ENCODE measurements at regions not wholly inside any gene's neighbourhood (a gene's known extent, or its start where the extent isn't known, plus 50 kb on each side); places are given as distances from the start of the nearest gene placed in this dataset.

DNA sequence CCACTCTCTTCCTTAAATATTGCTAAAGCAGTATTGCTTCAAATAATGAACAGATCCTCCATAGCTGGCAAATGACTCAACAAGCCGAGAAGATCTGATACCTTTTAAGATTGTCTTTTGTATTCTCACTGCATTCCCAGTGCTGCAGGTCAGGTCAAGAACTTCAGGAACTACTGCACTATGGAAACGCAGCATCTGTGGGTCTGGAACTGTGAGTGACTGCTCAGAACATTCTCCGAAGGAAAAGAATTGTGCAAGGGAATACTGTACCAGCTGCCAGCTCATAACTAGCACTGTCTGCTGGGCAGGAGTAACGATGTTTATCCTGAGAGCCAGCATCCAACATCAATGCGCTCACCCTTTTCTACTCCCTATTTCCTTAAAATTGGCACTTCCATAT, 348.0 kb upstream of the SOX5 start:
- Histone ChIP-seq H3K27ac (ENCODE audit: low read length) (no peak overlapping the region), H2AFZ (ENCODE audit: low read depth, low read length) (no peak overlapping the region), H3K4me2 (ENCODE audit: low read length) (no peak overlapping the region), H3F3A (ENCODE audit: insufficient read depth, low read length, poor library complexity, severe bottlenecking) (no peaks in the 10 kb centered on the region), H3K27me3 (ENCODE audit: insufficient read depth, low read depth, low read length) (no peaks in the 10 kb centered on the region), H3K9ac (ENCODE audit: low read length) (no peak overlapping the region), H3K36me3 (ENCODE audit: insufficient read depth, low read length) (no peaks in the 10 kb centered on the region), H3K9me2 (ENCODE audit: insufficient read depth, low read length) (no peaks in the 10 kb centered on the region), H3K9me3 (ENCODE audit: low read length) (no peaks in the 10 kb centered on the region), H3K4me3 (ENCODE audit: low read length) (no peak overlapping the region), H3K79me2 (replicated peaks; ENCODE audit: insufficient read depth, low read length) (no peaks in the 10 kb centered on the region), H4K20me1 (ENCODE audit: insufficient read depth) (no peaks in the 10 kb centered on the region)
- TF ChIP-seq POLR2AphosphoS5 (IDR thresholded peaks at IDR 0.05) (no peak), EP300 (conservative IDR thresholded peaks at IDR 0.05; ENCODE audit: poor library complexity, severe bottlenecking) (no peak)
- TF ChIP-seq, protein P1, sequence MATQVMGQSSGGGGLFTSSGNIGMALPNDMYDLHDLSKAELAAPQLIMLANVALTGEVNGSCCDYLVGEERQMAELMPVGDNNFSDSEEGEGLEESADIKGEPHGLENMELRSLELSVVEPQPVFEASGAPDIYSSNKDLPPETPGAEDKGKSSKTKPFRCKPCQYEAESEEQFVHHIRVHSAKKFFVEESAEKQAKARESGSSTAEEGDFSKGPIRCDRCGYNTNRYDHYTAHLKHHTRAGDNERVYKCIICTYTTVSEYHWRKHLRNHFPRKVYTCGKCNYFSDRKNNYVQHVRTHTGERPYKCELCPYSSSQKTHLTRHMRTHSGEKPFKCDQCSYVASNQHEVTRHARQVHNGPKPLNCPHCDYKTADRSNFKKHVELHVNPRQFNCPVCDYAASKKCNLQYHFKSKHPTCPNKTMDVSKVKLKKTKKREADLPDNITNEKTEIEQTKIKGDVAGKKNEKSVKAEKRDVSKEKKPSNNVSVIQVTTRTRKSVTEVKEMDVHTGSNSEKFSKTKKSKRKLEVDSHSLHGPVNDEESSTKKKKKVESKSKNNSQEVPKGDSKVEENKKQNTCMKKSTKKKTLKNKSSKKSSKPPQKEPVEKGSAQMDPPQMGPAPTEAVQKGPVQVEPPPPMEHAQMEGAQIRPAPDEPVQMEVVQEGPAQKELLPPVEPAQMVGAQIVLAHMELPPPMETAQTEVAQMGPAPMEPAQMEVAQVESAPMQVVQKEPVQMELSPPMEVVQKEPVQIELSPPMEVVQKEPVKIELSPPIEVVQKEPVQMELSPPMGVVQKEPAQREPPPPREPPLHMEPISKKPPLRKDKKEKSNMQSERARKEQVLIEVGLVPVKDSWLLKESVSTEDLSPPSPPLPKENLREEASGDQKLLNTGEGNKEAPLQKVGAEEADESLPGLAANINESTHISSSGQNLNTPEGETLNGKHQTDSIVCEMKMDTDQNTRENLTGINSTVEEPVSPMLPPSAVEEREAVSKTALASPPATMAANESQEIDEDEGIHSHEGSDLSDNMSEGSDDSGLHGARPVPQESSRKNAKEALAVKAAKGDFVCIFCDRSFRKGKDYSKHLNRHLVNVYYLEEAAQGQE (IDR thresholded peaks at IDR 0.05; ENCODE audit: borderline replicate concordance): no peak
- TF ChIP-seq, protein P2, sequence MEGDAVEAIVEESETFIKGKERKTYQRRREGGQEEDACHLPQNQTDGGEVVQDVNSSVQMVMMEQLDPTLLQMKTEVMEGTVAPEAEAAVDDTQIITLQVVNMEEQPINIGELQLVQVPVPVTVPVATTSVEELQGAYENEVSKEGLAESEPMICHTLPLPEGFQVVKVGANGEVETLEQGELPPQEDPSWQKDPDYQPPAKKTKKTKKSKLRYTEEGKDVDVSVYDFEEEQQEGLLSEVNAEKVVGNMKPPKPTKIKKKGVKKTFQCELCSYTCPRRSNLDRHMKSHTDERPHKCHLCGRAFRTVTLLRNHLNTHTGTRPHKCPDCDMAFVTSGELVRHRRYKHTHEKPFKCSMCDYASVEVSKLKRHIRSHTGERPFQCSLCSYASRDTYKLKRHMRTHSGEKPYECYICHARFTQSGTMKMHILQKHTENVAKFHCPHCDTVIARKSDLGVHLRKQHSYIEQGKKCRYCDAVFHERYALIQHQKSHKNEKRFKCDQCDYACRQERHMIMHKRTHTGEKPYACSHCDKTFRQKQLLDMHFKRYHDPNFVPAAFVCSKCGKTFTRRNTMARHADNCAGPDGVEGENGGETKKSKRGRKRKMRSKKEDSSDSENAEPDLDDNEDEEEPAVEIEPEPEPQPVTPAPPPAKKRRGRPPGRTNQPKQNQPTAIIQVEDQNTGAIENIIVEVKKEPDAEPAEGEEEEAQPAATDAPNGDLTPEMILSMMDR (IDR thresholded peaks at IDR 0.05; ENCODE audit: poor library complexity, severe bottlenecking): no peak

DNA sequence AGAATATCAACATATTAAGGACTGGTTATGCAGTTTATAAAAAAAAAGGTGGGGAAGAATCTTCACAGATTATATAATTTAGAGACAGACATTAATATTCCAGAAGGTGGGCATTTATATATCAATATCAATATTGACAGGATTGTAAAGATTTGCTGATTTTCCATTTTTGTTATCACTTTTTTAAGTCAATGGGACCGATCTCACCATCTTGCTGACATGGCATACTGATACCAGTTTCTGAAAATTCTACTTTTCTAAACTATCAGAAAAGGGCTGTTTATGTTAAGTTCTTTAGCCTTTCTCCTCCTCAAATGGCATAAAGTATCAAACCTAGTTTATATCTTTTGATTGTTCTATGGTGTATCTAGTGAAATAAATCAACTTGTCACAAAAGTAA, 344.1 kb upstream of the SOX5 start:
- no peak overlapping the region for H3K9ac ChIP-seq (ENCODE audit: low read length)
- no peaks in the 10 kb centered on the region for H3K27me3 ChIP-seq (ENCODE audit: insufficient read depth, low read depth, low read length)
- TF ChIP-seq EZH2 (IDR thresholded peaks at IDR 0.05; ENCODE audit: borderline replicate concordance, insufficient read depth, low read length, poor library complexity, severe bottlenecking): no peak
- no peaks in the 10 kb centered on the region for H3K9me2 ChIP-seq (ENCODE audit: insufficient read depth, low read length)
- H3K4me3 ChIP-seq (ENCODE audit: low read length): no peak overlapping the region
- H3F3A ChIP-seq (ENCODE audit: insufficient read depth, low read length, poor library complexity, severe bottlenecking): no peaks in the 10 kb centered on the region
- no peaks in the 10 kb centered on the region for H4K20me1 ChIP-seq (ENCODE audit: insufficient read depth)
- no peak overlapping the region for H2AFZ ChIP-seq (ENCODE audit: low read depth, low read length)
- no peaks in the 10 kb centered on the region for H3K79me2 ChIP-seq (replicated peaks; ENCODE audit: insufficient read depth, low read length)
- no peak overlapping the region for H3K4me2 ChIP-seq (ENCODE audit: low read length)
- no peak overlapping the region for H3K27ac ChIP-seq (ENCODE audit: low read length)
- no peaks in the 10 kb centered on the region for H3K36me3 ChIP-seq (ENCODE audit: insufficient read depth, low read length)
- no peaks in the 10 kb centered on the region for H3K9me3 ChIP-seq (ENCODE audit: low read length)

DNA sequence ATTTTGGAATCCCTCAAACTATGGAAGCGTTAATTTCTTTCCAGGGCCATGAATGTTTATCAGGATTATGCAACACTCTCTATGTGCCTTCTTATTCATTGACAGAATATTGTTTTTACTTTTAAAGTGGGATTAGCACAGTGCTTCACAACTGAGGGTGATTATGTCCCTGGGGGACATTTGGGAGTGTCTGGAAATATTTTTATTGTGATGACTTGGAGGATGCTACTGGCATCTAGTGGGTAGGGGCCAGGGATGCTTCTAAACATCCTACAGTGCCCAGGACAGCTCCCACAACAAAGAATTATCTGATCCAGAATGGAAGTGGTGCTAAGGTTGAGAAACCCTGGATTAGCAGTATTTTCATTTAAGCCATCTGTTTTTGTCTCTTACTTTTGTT, 338.5 kb upstream of the SOX5 start:
- Histone ChIP-seq H3K4me3 (ENCODE audit: low read length) (no peak overlapping the region), H3K9ac (ENCODE audit: low read length) (no peak overlapping the region), H3K79me2 (replicated peaks; ENCODE audit: insufficient read depth, low read length) (no peaks in the 10 kb centered on the region), H3K36me3 (ENCODE audit: insufficient read depth, low read length) (no peaks in the 10 kb centered on the region), H2AFZ (ENCODE audit: low read depth, low read length) (no peak overlapping the region), H3K9me2 (ENCODE audit: insufficient read depth, low read length) (no peaks in the 10 kb centered on the region), H3K4me2 (ENCODE audit: low read length) (no peak overlapping the region), H3K27ac (ENCODE audit: low read length) (no peak overlapping the region), H4K20me1 (ENCODE audit: insufficient read depth) (no peaks in the 10 kb centered on the region), H3K9me3 (ENCODE audit: low read length) (no peaks in the 10 kb centered on the region), H3K27me3 (ENCODE audit: insufficient read depth, low read depth, low read length) (no peaks in the 10 kb centered on the region), H3F3A (ENCODE audit: insufficient read depth, low read length, poor library complexity, severe bottlenecking) (no peaks in the 10 kb centered on the region)
- no peak for TF ChIP-seq MXI1 (conservative IDR thresholded peaks at IDR 0.05; ENCODE audit: poor library complexity, severe bottlenecking)
